ENCODE measurements at regions not wholly inside any gene's neighbourhood (a gene's known extent, or its start where the extent isn't known, plus 50 kb on each side); places are given as distances from the start of the nearest gene placed in this dataset.

GRCh38 chr6:8275667-8276066 is 159.7 kb downstream of the SLC35B3 start:
- no peak for DNase-seq

GRCh38 chr6:8274226-8274625 is 161.1 kb downstream of the SLC35B3 start:
- no peak for DNase-seq

GRCh38 chr6:8269872-8270454 is 165.4 kb downstream of the SLC35B3 start:
- DNase-seq, result no peak

DNA sequence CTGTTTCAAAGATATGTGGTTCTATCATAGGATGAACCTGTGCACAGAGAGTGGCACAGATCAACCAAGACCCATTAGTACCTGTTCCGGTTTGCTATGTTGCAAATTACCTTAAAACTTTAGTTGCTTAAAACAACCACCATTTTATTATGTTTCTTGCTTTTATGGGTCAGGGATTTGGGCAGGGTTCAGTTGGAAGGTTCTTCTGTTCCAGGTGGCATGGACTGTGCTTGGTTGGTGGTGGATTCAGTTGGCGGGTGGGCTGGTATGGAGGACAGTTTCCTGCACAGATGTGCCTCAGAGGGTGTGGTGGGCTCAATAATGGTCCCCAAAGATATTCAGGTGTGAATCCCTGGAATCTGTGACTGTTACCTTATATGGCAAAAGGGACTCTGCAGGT is 166.3 kb downstream of the SLC35B3 start:
- no peak for DNase-seq

DNA sequence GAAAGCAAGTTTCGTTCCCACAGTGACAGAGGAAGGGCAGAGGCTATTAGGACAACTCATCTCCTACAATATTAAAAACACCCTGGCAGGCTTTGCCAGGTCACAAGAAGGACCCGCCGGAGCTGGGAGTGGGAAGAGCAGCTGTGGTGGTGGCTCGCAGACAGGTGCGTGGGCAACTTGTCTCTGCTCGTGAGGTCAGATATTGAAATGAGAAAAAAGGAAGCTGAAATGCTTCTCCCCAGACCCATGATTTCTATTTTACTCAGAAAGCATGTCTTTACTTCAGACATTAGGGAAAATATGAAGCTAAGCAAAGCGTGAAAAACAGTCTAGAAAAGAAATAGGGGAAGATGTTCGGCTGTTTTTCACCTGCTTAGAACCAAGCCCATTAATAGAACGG is 166.3 kb upstream of the EEF1E1 start:
- DNase-seq, result no peak

DNA sequence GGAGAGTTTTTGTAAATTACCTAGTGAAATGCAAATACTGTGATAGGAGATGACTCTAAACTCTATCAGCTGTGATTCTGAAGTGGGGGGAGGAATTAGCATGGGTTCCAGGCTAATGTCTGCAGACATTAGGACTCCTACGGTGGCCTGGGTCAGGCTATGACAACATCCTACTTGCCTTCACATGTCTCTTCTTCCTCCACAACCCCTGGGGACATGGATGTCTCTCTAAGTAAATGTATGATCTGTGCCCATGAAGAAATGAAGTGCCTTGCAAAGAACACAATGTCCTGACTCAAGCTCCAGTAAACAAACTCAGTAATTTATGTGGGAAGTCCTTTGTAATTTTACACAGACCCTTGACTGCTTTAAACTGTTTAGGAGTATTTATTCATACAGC is 165.8 kb upstream of the EEF1E1 start:
- no peak for DNase-seq

DNA sequence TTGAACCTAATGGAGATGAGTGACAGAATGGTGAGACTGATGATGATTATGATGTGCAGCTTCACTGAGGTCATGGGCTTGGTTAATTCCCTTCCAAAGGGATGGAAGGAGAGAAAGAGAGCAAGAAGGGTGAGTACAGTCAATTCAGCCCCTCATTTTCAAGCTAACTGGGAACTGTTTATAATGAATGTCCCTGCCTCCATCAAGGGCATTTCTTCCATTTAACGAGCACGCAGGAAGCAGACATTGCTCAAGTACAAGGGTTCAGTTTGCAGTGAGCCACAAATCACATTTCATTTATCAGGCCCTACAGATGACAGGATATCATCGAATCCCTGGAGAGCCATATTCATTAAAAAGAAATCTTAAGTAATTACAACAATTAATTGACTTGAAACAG is 158.3 kb upstream of the EEF1E1 start:
- no peak for DNase-seq

DNA sequence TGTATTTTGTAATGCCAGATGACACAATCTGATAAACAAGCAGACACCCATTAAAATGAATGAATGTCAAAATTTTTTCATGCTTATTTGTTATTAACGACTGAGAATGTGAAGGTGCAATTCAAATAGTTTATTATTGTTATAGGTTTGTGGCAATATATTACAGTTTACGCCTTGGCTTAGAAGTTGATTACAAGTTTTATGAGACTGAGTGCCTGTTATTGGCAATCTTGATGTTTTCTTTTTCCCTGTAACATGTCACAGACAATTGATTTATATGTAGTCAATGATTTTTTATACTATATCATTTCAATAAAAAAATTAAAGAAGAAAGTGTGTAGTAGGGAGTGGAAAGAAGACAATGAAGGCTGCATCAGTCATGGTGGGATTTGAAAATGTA is 144.1 kb upstream of the EEF1E1 start:
- no peak for DNase-seq

DNA sequence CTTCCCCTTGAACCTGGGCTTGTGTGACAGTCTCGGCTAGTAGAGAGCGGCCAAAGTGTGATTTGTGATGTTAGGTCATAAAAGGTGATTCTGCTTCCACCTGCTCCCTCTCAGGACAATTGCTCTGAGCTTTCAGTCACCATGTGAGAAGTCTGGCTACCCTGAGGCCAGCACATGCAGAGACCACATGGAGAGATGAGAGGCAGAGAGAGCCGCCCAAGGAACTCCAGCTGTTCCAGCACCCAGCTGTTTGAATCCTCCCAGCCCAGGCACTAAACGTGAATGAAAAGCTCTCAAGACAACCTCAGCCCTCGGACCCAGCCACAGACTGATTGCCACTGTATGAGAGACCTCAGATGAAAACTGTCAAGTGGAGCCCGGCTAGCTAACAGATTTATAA is 143.4 kb upstream of the EEF1E1 start:
- DNase-seq, result no peak

GRCh38 chr6:8243475-8243874 is 141.1 kb upstream of the EEF1E1 start:
- no peak for DNase-seq

DNA sequence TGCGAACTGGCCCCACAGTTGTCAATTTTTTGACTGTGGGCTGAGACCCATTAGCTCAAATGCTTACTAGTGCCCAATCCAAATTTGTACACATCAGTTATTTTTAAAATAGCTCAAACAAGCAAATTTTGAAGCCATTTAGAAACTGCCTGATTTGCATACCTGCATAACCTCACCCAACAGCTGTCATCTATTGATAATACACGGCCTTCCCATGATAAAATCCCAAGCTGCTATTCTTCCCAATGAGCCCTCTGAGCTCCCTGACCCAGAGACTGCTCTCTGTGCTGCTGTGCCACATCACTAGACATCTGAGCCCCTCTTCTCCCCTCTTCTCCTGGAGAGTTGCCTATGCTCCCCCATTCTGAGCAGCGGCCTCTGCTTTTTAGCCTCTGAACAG is 140.5 kb upstream of the EEF1E1 start:
- no peak for DNase-seq

- DNase-seq, result no peak
These were observed 138.0 kb upstream of the EEF1E1 start for GRCh38 chr6:8240301-8240700.

DNA sequence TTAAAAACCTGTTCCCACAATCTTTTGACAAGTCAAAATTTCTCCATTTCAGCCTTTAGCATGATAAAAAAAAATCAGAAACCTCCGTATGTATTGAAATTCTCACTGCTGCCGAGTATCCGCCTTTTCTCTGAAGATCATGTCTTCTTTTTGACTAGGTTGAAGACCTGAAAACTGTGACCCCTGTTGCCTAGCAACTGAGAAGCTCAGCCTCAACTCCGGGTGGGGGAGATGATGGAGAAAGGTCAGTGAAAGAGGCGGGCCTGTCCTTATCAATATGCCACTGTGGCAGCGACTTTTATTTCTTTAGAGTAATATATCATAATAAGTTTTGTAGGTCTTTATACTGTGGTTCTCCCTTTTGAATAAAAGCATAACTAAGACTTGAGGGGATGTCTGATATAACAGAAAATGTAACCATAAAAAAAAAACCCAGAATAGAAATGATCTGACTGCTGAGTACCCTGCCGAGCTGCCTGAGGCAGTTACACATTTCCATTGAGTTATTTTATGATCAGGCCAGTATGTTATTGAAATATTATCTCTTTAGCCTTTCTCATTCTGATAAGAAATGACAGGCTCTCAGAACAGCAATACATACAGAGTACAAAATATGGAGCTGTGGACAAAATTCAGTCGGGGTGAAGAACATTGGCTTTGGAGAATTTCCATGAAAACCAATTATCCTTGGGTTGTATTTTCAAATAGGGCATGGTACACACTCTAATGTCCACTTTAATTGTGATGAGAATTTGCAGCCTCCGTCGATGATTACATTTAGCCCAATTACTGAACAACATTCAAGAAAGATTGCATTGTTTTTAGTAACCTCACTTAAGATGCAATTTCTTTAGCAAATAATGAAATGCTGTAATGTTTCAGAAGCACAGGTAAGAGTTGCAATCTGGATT is 136.7 kb upstream of the EEF1E1 start:
- DNase-seq, result no peak

GRCh38 chr6:8237668-8238067 is 135.3 kb upstream of the EEF1E1 start:
- DNase-seq, result no peak

DNA sequence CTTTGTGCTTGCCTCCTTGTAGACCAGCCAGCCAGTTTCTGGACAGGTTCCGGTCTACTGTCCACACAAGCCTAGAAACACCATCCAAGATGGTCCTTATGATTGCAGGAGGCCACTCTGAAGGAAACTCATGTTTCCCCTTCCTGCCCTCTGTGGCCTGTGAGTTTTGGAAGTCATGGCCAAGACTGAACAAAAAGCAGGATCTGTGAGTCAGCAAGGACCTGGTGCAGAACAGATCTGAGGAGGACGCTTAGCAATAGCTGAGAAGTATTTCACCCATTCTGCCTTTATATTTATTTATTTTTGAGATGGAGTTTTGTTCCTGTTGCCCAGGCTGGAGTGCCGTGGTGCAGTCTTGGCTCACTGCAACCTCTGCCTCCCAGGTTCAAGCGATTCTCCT is 134.6 kb upstream of the EEF1E1 start:
- DNase-seq, result no peak

- DNase-seq, result no peak
These were observed 132.0 kb upstream of the EEF1E1 start for GRCh38 chr6:8234321-8234720.

DNA sequence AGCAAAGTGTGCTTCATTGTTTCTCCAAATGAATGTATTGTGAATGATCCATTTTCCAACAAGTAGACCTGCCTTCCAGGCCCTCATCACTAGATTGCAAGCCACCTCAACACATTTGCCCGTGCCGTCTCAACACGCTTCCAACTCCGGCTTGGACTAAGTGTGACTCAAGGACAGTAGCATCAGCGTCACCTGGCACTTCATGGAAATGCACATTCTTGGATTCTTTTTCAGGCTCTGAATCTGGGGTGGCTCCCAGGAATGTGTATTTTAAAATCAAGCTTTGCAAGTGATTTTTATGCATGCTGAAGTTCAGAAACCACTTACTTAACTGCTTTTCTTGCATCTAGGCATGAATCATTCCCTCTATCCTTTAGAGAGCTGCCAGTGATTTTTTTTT is 129.6 kb upstream of the EEF1E1 start:
- DNase-seq, result no peak

DNA sequence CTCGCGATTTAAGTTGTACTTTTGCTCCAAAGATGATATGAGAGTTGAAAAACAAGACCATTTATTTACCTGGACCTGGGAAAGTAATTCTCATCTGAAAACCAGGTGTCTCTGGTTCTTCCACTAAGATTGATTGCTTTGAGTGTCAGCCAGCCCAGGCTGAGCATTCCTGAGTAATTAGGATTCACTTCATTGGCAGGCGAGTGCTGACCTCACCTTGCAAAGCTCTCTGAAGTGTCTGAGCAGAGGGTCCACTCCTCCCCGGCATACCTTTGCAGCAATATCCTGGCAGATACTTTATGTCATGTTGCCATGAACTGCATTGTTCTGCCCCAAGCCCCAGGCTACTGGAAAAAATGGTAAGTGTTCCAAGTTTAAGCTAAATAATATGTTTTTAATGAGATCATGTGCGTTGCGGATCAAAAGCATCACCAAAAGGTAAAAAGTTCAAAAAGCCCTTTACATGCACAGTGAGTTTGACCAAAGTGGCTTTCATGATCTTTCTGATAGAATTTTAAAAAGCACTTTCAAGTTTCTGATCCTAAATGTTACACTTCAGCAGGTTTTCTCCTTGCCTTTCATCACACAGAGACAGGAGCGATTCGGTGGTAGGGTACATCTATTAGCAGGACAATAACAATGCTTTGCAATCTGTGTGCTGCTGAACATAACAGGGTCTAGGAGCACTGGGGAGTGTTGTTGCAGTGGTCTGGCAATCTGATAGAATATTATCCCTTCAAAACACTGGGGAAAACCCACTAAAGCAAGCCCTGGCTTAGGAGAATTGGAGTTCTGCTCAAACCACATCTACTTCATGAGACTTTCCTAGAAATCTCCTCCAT is 127.8 kb upstream of the EEF1E1 start:
- DNase-seq, result no peak

GRCh38 chr6:8225113-8225512 is 122.8 kb upstream of the EEF1E1 start:
- no peak for DNase-seq

DNA sequence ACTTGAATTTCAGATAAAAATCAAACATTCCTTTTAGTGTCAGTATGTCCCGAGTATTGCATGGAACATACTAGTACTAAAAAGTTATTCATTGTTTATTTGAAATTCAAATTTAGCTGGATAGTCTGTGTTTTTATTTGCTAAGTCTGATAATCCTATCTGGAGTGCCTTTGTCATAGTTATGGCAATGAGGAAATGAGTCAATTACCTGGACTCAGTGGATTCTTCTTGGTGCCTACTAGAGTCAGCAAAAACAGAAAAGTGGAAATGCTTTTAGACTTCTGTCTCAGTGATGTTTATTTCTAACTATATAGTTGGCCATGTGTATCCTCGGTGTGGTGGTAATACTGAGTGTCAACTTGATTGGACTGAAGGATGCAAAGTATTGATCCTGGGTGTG is 121.3 kb upstream of the EEF1E1 start:
- no peak for DNase-seq

DNA sequence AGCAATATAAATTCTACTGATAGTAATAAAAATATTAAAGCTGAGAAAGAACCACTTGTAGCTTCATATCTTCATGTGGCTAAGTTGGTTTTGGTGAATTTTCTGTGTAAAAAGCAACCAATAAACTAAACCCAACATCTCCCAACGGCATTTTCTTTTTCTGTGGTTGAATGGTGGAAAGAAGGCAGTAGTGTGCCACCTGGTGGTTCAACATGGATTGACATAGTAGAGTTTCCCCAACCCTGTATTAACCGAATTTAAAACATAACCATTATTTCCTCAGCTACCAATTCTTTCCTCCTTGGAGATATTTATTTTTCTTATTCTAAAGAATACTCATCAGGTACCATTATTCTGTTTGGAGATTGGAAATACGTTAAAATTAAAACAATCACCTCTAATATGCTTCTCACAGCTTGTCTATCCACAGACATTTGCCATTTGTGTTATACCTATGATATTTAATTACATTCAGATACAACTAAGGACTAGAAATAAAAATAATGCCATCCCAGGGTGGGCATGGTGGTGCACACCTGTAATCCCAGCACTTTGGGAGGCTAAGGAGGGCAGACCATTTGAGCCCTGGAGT is 117.1 kb upstream of the EEF1E1 start:
- DNase-seq, result peak; percentile 52 to 59

DNA sequence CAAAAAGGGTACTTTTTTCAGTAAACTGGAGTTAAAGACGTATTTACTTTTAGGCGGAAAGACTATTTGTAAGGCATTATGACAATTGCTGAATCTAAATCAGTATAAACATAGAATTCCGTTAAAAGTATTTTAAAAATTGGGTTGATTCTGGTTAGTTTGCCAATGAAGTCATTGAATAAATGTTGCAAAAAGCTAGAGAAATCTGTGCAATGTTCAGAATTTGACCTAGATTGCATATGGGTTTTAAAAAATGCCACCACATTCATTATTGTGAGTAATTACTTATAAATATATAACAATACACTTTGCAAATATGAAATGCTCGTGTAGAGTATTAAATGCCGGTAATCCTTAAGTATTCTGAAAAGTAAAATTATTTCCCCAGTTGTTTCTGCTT is 116.5 kb upstream of the EEF1E1 start:
- no peak for DNase-seq

- DNase-seq, result no peak
These were observed 113.3 kb upstream of the EEF1E1 start for GRCh38 chr6:8215631-8216030.
